Fibroblast of peridontal ligament (primary cell): ENCODE measurements at regions not wholly inside any gene's neighbourhood (a gene's known extent, or its start where the extent isn't known, plus 50 kb on each side); places are given as distances from the start of the nearest gene placed in this dataset.
"Not testable (repeated sequence)": the region's sequence is repeated elsewhere in the genome, so short reads cannot be mapped to it uniquely, and the experiment has no call there.

ENCODE experiments used
- DNase-seq: peaks from one replicate; pipeline ENCODE4 v3.0.0-alpha.2; 2010; ENCODE audit errors: extremely low read depth

GRCh38 chr2:6196449-6196848 is 504.3 kb downstream of the SOX11 start:
- DNase-seq = no peak

- not testable (repeated sequence) for DNase-seq
Observed at GRCh38 chr2:6198370-6198919, 506.3 kb downstream of the SOX11 start.

- DNase-seq = no peak
Observed at GRCh38 chr2:6202756-6203155, 510.6 kb downstream of the SOX11 start.

GRCh38 chr2:6203291-6203959 is 511.2 kb downstream of the SOX11 start:
- DNase-seq = no peak

- DNase-seq = no peak
Observed at GRCh38 chr2:6206882-6207281, 514.7 kb downstream of the SOX11 start.

- no peak for DNase-seq
Observed at GRCh38 chr2:6211236-6211635, 519.1 kb downstream of the SOX11 start.

GRCh38 chr2:6212491-6212890 is 520.3 kb downstream of the SOX11 start:
- no peak for DNase-seq

- DNase-seq = no peak
Observed at GRCh38 chr2:6213056-6213780, 521.0 kb downstream of the SOX11 start.

- no peak for DNase-seq
Observed at GRCh38 chr2:6214471-6214870, 522.3 kb downstream of the SOX11 start.

- DNase-seq = no peak
Observed at GRCh38 chr2:6215053-6215452, 522.9 kb downstream of the SOX11 start.

GRCh38 chr2:6216234-6216633 is 524.0 kb downstream of the SOX11 start:
- DNase-seq = no peak

- no peak for DNase-seq
Observed at GRCh38 chr2:6218926-6219325, 526.7 kb downstream of the SOX11 start.

GRCh38 chr2:6219906-6220305 is 527.7 kb downstream of the SOX11 start:
- DNase-seq = no peak

GRCh38 chr2:6222296-6222695 is 530.1 kb downstream of the SOX11 start:
- no peak for DNase-seq

- no peak for DNase-seq
Observed at GRCh38 chr2:6224267-6224666, 532.1 kb downstream of the SOX11 start.

- DNase-seq = no peak
Observed at GRCh38 chr2:6228251-6228650, 536.1 kb downstream of the SOX11 start.

- DNase-seq = no peak
Observed at GRCh38 chr2:6231166-6231565, 539.0 kb downstream of the SOX11 start.

- no peak for DNase-seq
Observed at GRCh38 chr2:6233993-6234392, 541.8 kb downstream of the SOX11 start.

GRCh38 chr2:6234702-6235101 is 542.5 kb downstream of the SOX11 start:
- no peak for DNase-seq

GRCh38 chr2:6236317-6236716 is 544.1 kb downstream of the SOX11 start:
- no peak for DNase-seq

- no peak for DNase-seq
Observed at GRCh38 chr2:6237039-6237660, 545.0 kb downstream of the SOX11 start.

- DNase-seq = no peak
Observed at GRCh38 chr2:6249557-6249956, 557.4 kb downstream of the SOX11 start.

- no peak for DNase-seq
Observed at GRCh38 chr2:6254441-6254840, 562.3 kb downstream of the SOX11 start.
